Activated T-helper 1 cell treated with anti-CD3 and anti-CD28 coated beads, Interleukin-12 subunit alpha, Interleukin-12 subunit beta, Interleukin-2, Interleukin-4 antibody, amounts not matched to agents 30 ng/mL and 10 ng/mL and 1 ng/mL, durations not matched to agents 14 hours and 24 hours and 36 hours (primary cell): ENCODE measurements at regions not wholly inside any gene's neighbourhood (a gene's known extent, or its start where the extent isn't known, plus 50 kb on each side); places are given as distances from the start of the nearest gene placed in this dataset.

ENCODE experiments used
- DNase-seq: peaks from one replicate; pipeline ENCODE4 v3.0.0; 2021; ENCODE audit warnings: low spot score
- H3K27ac Mint-ChIP-seq: one replicate; pipeline ENCODE4 v1.8.0; 2021; ENCODE audit warnings: mild to moderate bottlenecking, mixed read lengths
- H3K27me3 Mint-ChIP-seq: one replicate; pipeline ENCODE4 v1.8.0; 2022; ENCODE audit warnings: mild to moderate bottlenecking, moderate library complexity, mixed read lengths; ENCODE audit not compliant: insufficient read depth
- H3K36me3 Mint-ChIP-seq: one replicate; pipeline ENCODE4 v1.8.0; 2021; ENCODE audit warnings: low read depth, mixed read lengths
- H3K4me1 Mint-ChIP-seq: one replicate; pipeline ENCODE4 v1.8.0; 2021; ENCODE audit warnings: low read depth, mixed read lengths
- H3K4me3 Mint-ChIP-seq: one replicate; pipeline ENCODE4 v1.8.0; 2021; ENCODE audit warnings: mild to moderate bottlenecking, moderate library complexity, mixed read lengths
- H3K9me3 Mint-ChIP-seq: one replicate; pipeline ENCODE4 v1.8.0; 2021; ENCODE audit warnings: mixed read lengths
- intact Hi-C: fragments of 100-400 bp; cut with micrococcal nuclease; formaldehyde crosslinking; loops from one replicate; pipeline ENCODE4 v1.15.1; 2024

- no peaks in the 10 kb centered on the region for H3K27me3 Mint-ChIP-seq
- no peak overlapping the region for H3K27ac Mint-ChIP-seq
Measured at GRCh38 chr17:17411692-17412091, 65.1 kb upstream of the MED9 start.

GRCh38 chr17:17412326-17412725, 64.5 kb upstream of the MED9 start:
- Mint-ChIP-seq H3K9me3 (no peaks in the 10 kb centered on the region), H3K4me1 (peaks cover 39% of the 10 kb centered on the region), H3K27me3 (no peaks in the 10 kb centered on the region), H3K36me3 (no peaks in the 10 kb centered on the region), H3K27ac (no peak overlapping the region), H3K4me3 (no peak overlapping the region)
- no peak for DNase-seq
- intact Hi-C loops = no loop called here

More at GRCh38 chr17:17411692-17412091, 65.1 kb upstream of the MED9 start:
- no peak for DNase-seq
- Mint-ChIP-seq H3K36me3 (no peaks in the 10 kb centered on the region), H3K4me1 (peaks cover 34% of the 10 kb centered on the region), H3K9me3 (no peaks in the 10 kb centered on the region), H3K4me3 (no peak overlapping the region)
- intact Hi-C loops = no loop called here

- Mint-ChIP-seq H3K27ac (no peak overlapping the region), H3K36me3 (no peaks in the 10 kb centered on the region), H3K4me1 (peaks cover 34% of the 10 kb centered on the region), H3K27me3 (no peaks in the 10 kb centered on the region), H3K9me3 (no peaks in the 10 kb centered on the region), H3K4me3 (no peak overlapping the region)
- intact Hi-C loops = no loop called here
- DNase-seq = no peak
Measured at GRCh38 chr17:17413215-17413792, 63.5 kb upstream of the MED9 start.

- intact Hi-C loops = no loop called here
- H3K27ac Mint-ChIP-seq = no peak overlapping the region
- no peaks in the 10 kb centered on the region for H3K9me3 Mint-ChIP-seq
- no peaks in the 10 kb centered on the region for H3K27me3 Mint-ChIP-seq
- no peaks in the 10 kb centered on the region for H3K36me3 Mint-ChIP-seq
- H3K4me1 Mint-ChIP-seq = peaks cover 28% of the 10 kb centered on the region
- DNase-seq = no peak
- no peak overlapping the region for H3K4me3 Mint-ChIP-seq
Measured at GRCh38 chr17:17413821-17414220, 63.0 kb upstream of the MED9 start.

GRCh38 chr17:17414341-17414805, 62.4 kb upstream of the MED9 start:
- no peak for DNase-seq
- Mint-ChIP-seq H3K27me3 (no peaks in the 10 kb centered on the region), H3K9me3 (no peaks in the 10 kb centered on the region), H3K4me3 (no peak overlapping the region), H3K4me1 (peaks cover 27% of the 10 kb centered on the region), H3K27ac (no peak overlapping the region), H3K36me3 (no peaks in the 10 kb centered on the region)
- intact Hi-C loops = no loop called here

- Mint-ChIP-seq H3K27me3 (no peaks in the 10 kb centered on the region), H3K4me1 (peaks cover 21% of the 10 kb centered on the region), H3K4me3 (no peak overlapping the region), H3K9me3 (no peaks in the 10 kb centered on the region), H3K36me3 (no peaks in the 10 kb centered on the region), H3K27ac (no peak overlapping the region)
- intact Hi-C loops = no loop called here
- DNase-seq = no peak
Measured at GRCh38 chr17:17415006-17415405, 61.8 kb upstream of the MED9 start.

- Mint-ChIP-seq H3K27ac (no peak overlapping the region), H3K4me1 (peaks cover 21% of the 10 kb centered on the region), H3K27me3 (no peaks in the 10 kb centered on the region), H3K9me3 (no peaks in the 10 kb centered on the region), H3K4me3 (no peak overlapping the region), H3K36me3 (no peaks in the 10 kb centered on the region)
- intact Hi-C loops = no loop called here
- peak; percentile 8 for DNase-seq
Measured at GRCh38 chr17:17416007-17416399, 60.8 kb upstream of the MED9 start.

- no peaks in the 10 kb centered on the region for H3K36me3 Mint-ChIP-seq
- no peaks in the 10 kb centered on the region for H3K9me3 Mint-ChIP-seq
- H3K27ac Mint-ChIP-seq = no peak overlapping the region
- intact Hi-C loops = no loop called here
- H3K4me3 Mint-ChIP-seq = no peak overlapping the region
- DNase-seq = peak; percentile 5
- H3K4me1 Mint-ChIP-seq = peaks cover 21% of the 10 kb centered on the region
- no peaks in the 10 kb centered on the region for H3K27me3 Mint-ChIP-seq
Measured at GRCh38 chr17:17416400-17417360, 60.1 kb upstream of the MED9 start.

GRCh38 chr17:17417718-17418181, 59.0 kb upstream of the MED9 start:
- Mint-ChIP-seq H3K27ac (no peak overlapping the region), H3K36me3 (no peaks in the 10 kb centered on the region), H3K4me1 (peaks cover 21% of the 10 kb centered on the region), H3K27me3 (no peaks in the 10 kb centered on the region), H3K9me3 (no peaks in the 10 kb centered on the region), H3K4me3 (no peak overlapping the region)
- DNase-seq = no peak
- intact Hi-C loops = no loop called here

- Mint-ChIP-seq H3K27ac (no peak overlapping the region), H3K27me3 (no peaks in the 10 kb centered on the region), H3K4me3 (no peak overlapping the region), H3K9me3 (no peaks in the 10 kb centered on the region), H3K36me3 (no peaks in the 10 kb centered on the region), H3K4me1 (peaks cover 16% of the 10 kb centered on the region)
- no peak for DNase-seq
- intact Hi-C loops = no loop called here
Measured at GRCh38 chr17:17419166-17419565, 57.6 kb upstream of the MED9 start.

- intact Hi-C loops = no loop called here
- Mint-ChIP-seq H3K27me3 (no peaks in the 10 kb centered on the region), H3K36me3 (no peaks in the 10 kb centered on the region), H3K4me1 (peaks cover 16% of the 10 kb centered on the region), H3K4me3 (no peak overlapping the region), H3K9me3 (no peaks in the 10 kb centered on the region), H3K27ac (no peak overlapping the region)
- no peak for DNase-seq
Measured at GRCh38 chr17:17419631-17420030, 57.2 kb upstream of the MED9 start.

- DNase-seq = no peak
- H3K4me1 Mint-ChIP-seq = peaks cover 16% of the 10 kb centered on the region
- intact Hi-C loops = no loop called here
- no peak overlapping the region for H3K4me3 Mint-ChIP-seq
- no peaks in the 10 kb centered on the region for H3K27me3 Mint-ChIP-seq
- no peak overlapping the region for H3K27ac Mint-ChIP-seq
- no peaks in the 10 kb centered on the region for H3K9me3 Mint-ChIP-seq
- no peaks in the 10 kb centered on the region for H3K36me3 Mint-ChIP-seq
Measured at GRCh38 chr17:17420082-17420481, 56.7 kb upstream of the MED9 start.

- H3K36me3 Mint-ChIP-seq = no peaks in the 10 kb centered on the region
- no peaks in the 10 kb centered on the region for H3K27me3 Mint-ChIP-seq
- peaks cover 14% of the 10 kb centered on the region for H3K4me1 Mint-ChIP-seq
- intact Hi-C loops = no loop called here
- H3K4me3 Mint-ChIP-seq = no peak overlapping the region
- no peak for DNase-seq
- no peaks in the 10 kb centered on the region for H3K9me3 Mint-ChIP-seq
- H3K27ac Mint-ChIP-seq = no peak overlapping the region
Measured at GRCh38 chr17:17420561-17421269, 56.1 kb upstream of the MED9 start.
